DND-41 (cell line): ENCODE measurements at regions not wholly inside any gene's neighbourhood (a gene's known extent, or its start where the extent isn't known, plus 50 kb on each side); places are given as distances from the start of the nearest gene placed in this dataset.

Source experiments
- ATAC-seq: fragments of 200-7000 bp; cut with Tn5 transposase; 3 replicates; pipeline ENCODE4 v1.9.1; 2021; ENCODE audit warnings: low read depth; ENCODE audit not compliant: insufficient read depth
- DNase-seq: peaks from one replicate; pipeline ENCODE4 v3.0.0-alpha.2; 2020
- H2AFZ ChIP-seq: 2 replicates; pipeline ENCODE4 v1.6.0; 2012; ENCODE audit warnings: low read depth, low read length
- H3K27ac ChIP-seq: 2 replicates; pipeline ENCODE4 v1.5.1; 2012; ENCODE audit warnings: low read length, inconsistent platforms
- H3K27me3 ChIP-seq: fragments of 200-600 bp; sonication (generic); 2 replicates; pipeline ENCODE4 v1.6.0; 2012; ENCODE audit warnings: low read length, mild to moderate bottlenecking, inconsistent platforms; ENCODE audit not compliant: insufficient read depth, poor library complexity
- H3K36me3 ChIP-seq: 2 replicates; pipeline ENCODE4 v1.5.1; 2012; ENCODE audit warnings: low read length, inconsistent platforms; ENCODE audit not compliant: insufficient read depth
- H3K4me1 ChIP-seq: 2 replicates; pipeline ENCODE4 v1.5.1; 2012; ENCODE audit warnings: mild to moderate bottlenecking, low read length; ENCODE audit not compliant: insufficient read depth
- H3K4me2 ChIP-seq: 2 replicates; pipeline ENCODE4 v1.6.0; 2012; ENCODE audit warnings: mild to moderate bottlenecking, moderate library complexity, low read length, inconsistent platforms; ENCODE audit not compliant: insufficient read depth
- H3K4me3 ChIP-seq, 2 experiments: fragments of 200-600 bp in 1 of 2; shearing (Covaris generic) in 1 of 2; 2 replicates each; pipeline ENCODE4 v1.5.1; 2012 to 2016; ENCODE audit warnings: inconsistent platforms in 2 of 2, low read length in 2 of 2, mild to moderate bottlenecking in 2 of 2, low read depth in 1 of 2, moderate library complexity in 1 of 2
- H3K79me2 ChIP-seq: 2 replicates; pipeline ENCODE4 v1.6.0; 2012; ENCODE audit warnings: low read length, inconsistent platforms; ENCODE audit not compliant: insufficient read depth
- H3K9ac ChIP-seq: 2 replicates; pipeline ENCODE4 v1.6.0; 2012; ENCODE audit warnings: low read depth, mild to moderate bottlenecking, inconsistent platforms, low read length, moderate library complexity
- H3K9me3 ChIP-seq: 2 replicates; pipeline ENCODE4 v1.5.1; 2012; ENCODE audit warnings: low read length, moderate library complexity, mild to moderate bottlenecking, inconsistent platforms; ENCODE audit not compliant: insufficient read depth, severe bottlenecking
- H4K20me1 ChIP-seq: 2 replicates; pipeline ENCODE4 v1.6.0; 2012; ENCODE audit warnings: low read length; ENCODE audit not compliant: insufficient read depth
- EZH2 ChIP-seq: IDR thresholded peaks from 3 replicates; pipeline ENCODE4 v1.6.1; 2012; ENCODE audit warnings: borderline replicate concordance, low read depth, mild to moderate bottlenecking, moderate library complexity, low read length, inconsistent platforms; ENCODE audit not compliant: severe bottlenecking
- TF ChIP-seq, protein P1 (sequence below): IDR thresholded peaks from 2 replicates; pipeline ENCODE4 v1.5.1; 2012; ENCODE audit warnings: borderline replicate concordance, low read length, moderate library complexity, mild to moderate bottlenecking; ENCODE audit not compliant: poor library complexity, severe bottlenecking; ENCODE audit errors: extremely low read depth

DNA sequence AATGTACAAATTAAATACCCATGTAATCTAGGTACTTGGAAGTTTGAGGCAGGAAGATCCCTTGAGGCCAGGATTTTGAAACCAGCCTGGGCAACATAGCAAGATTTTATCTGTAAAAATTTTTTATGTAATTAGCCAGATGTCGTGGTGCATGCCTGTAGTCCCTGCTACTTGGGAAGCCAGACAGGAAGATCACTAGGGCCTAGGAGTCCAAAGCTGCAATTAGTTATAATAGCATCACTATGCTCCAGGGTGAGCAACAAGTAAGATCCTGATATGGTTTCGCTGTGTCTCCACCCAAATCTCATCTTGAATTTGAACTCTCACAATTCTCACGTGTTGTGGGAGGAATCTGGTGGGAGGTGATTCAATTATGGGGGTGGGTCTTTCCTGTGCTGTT lies 535.8 kb downstream of the TENT5A start:
- Histone ChIP-seq H3K9me3 (no peaks in the 10 kb centered on the region), H2AFZ (no peak overlapping the region), H3K79me2 (no peaks in the 10 kb centered on the region), H3K4me3 (no peak overlapping the region), H3K9ac (no peak overlapping the region), H3K4me2 (no peak overlapping the region), H3K4me1 (no peaks in the 10 kb centered on the region), H4K20me1 (no peaks in the 10 kb centered on the region), H3K27ac (no peak overlapping the region), H3K27me3 (no peaks in the 10 kb centered on the region), H3K36me3 (no peaks in the 10 kb centered on the region)
- DNase-seq (no peak), ATAC-seq (no peak)
- TF ChIP-seq EZH2 = no peak
- TF ChIP-seq, protein P1, sequence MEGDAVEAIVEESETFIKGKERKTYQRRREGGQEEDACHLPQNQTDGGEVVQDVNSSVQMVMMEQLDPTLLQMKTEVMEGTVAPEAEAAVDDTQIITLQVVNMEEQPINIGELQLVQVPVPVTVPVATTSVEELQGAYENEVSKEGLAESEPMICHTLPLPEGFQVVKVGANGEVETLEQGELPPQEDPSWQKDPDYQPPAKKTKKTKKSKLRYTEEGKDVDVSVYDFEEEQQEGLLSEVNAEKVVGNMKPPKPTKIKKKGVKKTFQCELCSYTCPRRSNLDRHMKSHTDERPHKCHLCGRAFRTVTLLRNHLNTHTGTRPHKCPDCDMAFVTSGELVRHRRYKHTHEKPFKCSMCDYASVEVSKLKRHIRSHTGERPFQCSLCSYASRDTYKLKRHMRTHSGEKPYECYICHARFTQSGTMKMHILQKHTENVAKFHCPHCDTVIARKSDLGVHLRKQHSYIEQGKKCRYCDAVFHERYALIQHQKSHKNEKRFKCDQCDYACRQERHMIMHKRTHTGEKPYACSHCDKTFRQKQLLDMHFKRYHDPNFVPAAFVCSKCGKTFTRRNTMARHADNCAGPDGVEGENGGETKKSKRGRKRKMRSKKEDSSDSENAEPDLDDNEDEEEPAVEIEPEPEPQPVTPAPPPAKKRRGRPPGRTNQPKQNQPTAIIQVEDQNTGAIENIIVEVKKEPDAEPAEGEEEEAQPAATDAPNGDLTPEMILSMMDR = no peak

DNA sequence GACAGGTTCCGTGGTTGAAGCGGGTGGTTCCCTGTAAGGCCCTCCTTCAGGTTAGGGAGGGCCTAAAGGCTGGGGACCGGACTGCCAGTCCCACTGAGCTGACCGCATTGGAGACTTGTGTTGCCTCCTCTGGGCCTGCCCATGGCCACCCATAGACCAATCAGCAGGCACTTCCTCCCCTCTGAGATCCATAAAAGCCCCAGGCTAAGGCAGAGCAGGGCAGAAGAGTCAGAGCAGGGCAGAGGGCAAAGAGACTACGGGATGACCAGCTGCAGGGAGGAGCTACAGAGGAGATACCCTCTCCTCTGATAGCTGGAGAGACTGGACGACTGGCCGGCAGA lies 537.4 kb downstream of the TENT5A start:
- no peak for TF ChIP-seq EZH2
- TF ChIP-seq, protein P1 = no peak
- Histone ChIP-seq H3K4me3 (no peak overlapping the region), H3K27ac (no peak overlapping the region), H3K4me2 (no peak overlapping the region), H3K79me2 (no peaks in the 10 kb centered on the region), H2AFZ (no peak overlapping the region), H3K4me1 (no peaks in the 10 kb centered on the region), H4K20me1 (no peaks in the 10 kb centered on the region), H3K9me3 (no peaks in the 10 kb centered on the region), H3K9ac (no peak overlapping the region), H3K27me3 (no peaks in the 10 kb centered on the region), H3K36me3 (no peaks in the 10 kb centered on the region)
- ATAC-seq (no peak), DNase-seq (no peak)

DNA sequence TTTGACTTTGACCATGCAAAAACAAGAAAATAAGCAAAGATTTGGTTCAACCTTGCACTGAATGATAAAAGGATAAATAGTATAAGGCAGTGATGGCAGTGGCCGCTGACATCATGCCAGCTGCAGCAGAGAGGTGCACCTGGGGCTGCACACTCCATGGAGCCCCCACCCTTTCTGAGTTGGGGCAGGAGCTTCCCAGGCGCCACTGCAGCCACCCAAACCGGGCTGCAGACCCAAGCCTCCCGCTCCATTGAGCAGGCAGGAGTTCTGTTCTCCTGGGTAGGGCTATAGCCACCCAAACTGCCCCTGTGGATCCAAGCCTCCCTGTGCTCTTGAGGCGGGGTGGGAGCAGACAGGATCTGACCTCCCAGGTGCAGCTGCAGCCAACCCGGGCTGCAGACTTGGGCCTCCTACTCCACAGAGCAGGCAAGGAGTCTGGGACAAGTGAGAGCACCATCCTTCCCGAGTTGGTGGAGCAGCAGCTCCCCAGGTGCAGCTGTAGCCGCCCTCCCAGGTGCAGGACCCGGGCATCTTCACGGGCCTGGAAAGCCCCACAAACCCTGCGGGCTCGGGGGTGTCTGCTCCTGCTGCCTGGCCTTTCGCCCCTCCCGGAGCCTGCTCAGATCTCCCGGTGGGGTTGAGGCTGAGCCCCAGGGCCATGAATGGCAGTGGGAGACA lies 537.9 kb downstream of the TENT5A start:
- no peak overlapping the region for H3K4me3 ChIP-seq
- H3K27ac ChIP-seq = no peak overlapping the region
- no peak for TF ChIP-seq EZH2
- TF ChIP-seq, protein P1 = no peak
- H3K27me3 ChIP-seq = no peaks in the 10 kb centered on the region
- H3K4me2 ChIP-seq = no peak overlapping the region
- H2AFZ ChIP-seq = no peak overlapping the region
- no peaks in the 10 kb centered on the region for H3K36me3 ChIP-seq
- no peaks in the 10 kb centered on the region for H3K79me2 ChIP-seq
- ATAC-seq (0 out of 3 replicates have a peak, but pooled peaks have one; percentile 40), DNase-seq (no peak)
- no peaks in the 10 kb centered on the region for H3K4me1 ChIP-seq
- H3K9ac ChIP-seq = no peak overlapping the region
- H3K9me3 ChIP-seq = no peaks in the 10 kb centered on the region
- no peaks in the 10 kb centered on the region for H4K20me1 ChIP-seq
